ENCODE measurements at regions not wholly inside any gene's neighbourhood (a gene's known extent, or its start where the extent isn't known, plus 50 kb on each side); places are given as distances from the start of the nearest gene placed in this dataset.

GRCh38 chr6:25118038-25118437 lies 161.1 kb upstream of the CARMIL1 start:
- TF ChIP-seq CTCF (conservative IDR thresholded peaks at IDR 0.05): no peak
- TF ChIP-seq EZH2 (IDR thresholded peaks at IDR 0.05; ENCODE audit: low read depth): no peak

Data from PC-9 (cell line).